Mesothelial cell of epicardium (in vitro differentiated cells): ENCODE measurements at regions not wholly inside any gene's neighbourhood (a gene's known extent, or its start where the extent isn't known, plus 50 kb on each side); places are given as distances from the start of the nearest gene placed in this dataset.
"Not testable (repeated sequence)": the region's sequence is repeated elsewhere in the genome, so short reads cannot be mapped to it uniquely, and the experiment has no call there.

Experiments used
- DNase-seq, 2 experiments: peaks; one replicate each; pipeline ENCODE4 v3.0.0; 2021; ENCODE audit warnings: low spot score in 2 of 2; ENCODE audit not compliant: unreplicated experiment in 2 of 2
- H3K27ac Mint-ChIP-seq: 2 replicates; pipeline ENCODE4 v1.8.0; 2021; ENCODE audit warnings: mixed read lengths
- H3K27me3 Mint-ChIP-seq: 2 replicates; pipeline ENCODE4 v1.8.0; 2021; ENCODE audit warnings: low read depth, mixed read lengths
- H3K36me3 Mint-ChIP-seq: 2 replicates; pipeline ENCODE4 v1.8.0; 2021; ENCODE audit warnings: mixed read lengths
- H3K4me1 Mint-ChIP-seq: 2 replicates; pipeline ENCODE4 v1.8.0; 2021; ENCODE audit warnings: mixed read lengths
- H3K4me3 Mint-ChIP-seq: 2 replicates; pipeline ENCODE4 v1.8.0; 2021; ENCODE audit warnings: mild to moderate bottlenecking, moderate library complexity, mixed read lengths
- H3K9me3 Mint-ChIP-seq: 2 replicates; pipeline ENCODE4 v1.8.0; 2021; ENCODE audit warnings: mixed read lengths
- CTCF ChIP-seq: fragments of 200-600 bp; sonication (generic); IDR thresholded peaks from one replicate; pipeline ENCODE4 v1.5.0; 2021; ENCODE audit warnings: antibody characterized with exemption; ENCODE audit not compliant: unreplicated experiment

GRCh38 chr4:137909529-137910309 is 332.4 kb downstream of the SLC7A11 start:
- DNase-seq, result peak; percentile 50 to 69
- H3K4me3 Mint-ChIP-seq, result no peak overlapping the region
- no peak for TF ChIP-seq CTCF
- peak overlapping the region; percentile 92 for H3K27ac Mint-ChIP-seq
- H3K36me3 Mint-ChIP-seq, result no peaks in the 10 kb centered on the region
- H3K9me3 Mint-ChIP-seq, result peaks cover 6% of the 10 kb centered on the region
- peaks cover 23% of the 10 kb centered on the region for H3K4me1 Mint-ChIP-seq
- no peaks in the 10 kb centered on the region for H3K27me3 Mint-ChIP-seq

GRCh38 chr4:137905930-137906329 is 336.2 kb downstream of the SLC7A11 start:
- H3K9me3 Mint-ChIP-seq, result no peaks in the 10 kb centered on the region
- peaks cover 22% of the 10 kb centered on the region for H3K4me1 Mint-ChIP-seq
- H3K36me3 Mint-ChIP-seq, result no peaks in the 10 kb centered on the region
- H3K4me3 Mint-ChIP-seq, result no peak overlapping the region
- H3K27ac Mint-ChIP-seq, result no peak overlapping the region
- TF ChIP-seq CTCF, result no peak
- H3K27me3 Mint-ChIP-seq, result no peaks in the 10 kb centered on the region
- no peak for DNase-seq

GRCh38 chr4:137901114-137901513 is 341.0 kb downstream of the SLC7A11 start:
- Mint-ChIP-seq H3K27ac (no peak overlapping the region), H3K4me3 (no peak overlapping the region), H3K9me3 (no peaks in the 10 kb centered on the region), H3K36me3 (no peaks in the 10 kb centered on the region), H3K4me1 (peaks cover 3% of the 10 kb centered on the region), H3K27me3 (no peaks in the 10 kb centered on the region)
- DNase-seq, result no peak
- TF ChIP-seq CTCF, result no peak

GRCh38 chr4:137896221-137896737 is 345.9 kb downstream of the SLC7A11 start:
- peaks cover 8% of the 10 kb centered on the region for H3K4me1 Mint-ChIP-seq
- H3K4me3 Mint-ChIP-seq, result no peak overlapping the region
- no peaks in the 10 kb centered on the region for H3K36me3 Mint-ChIP-seq
- DNase-seq, result no peak
- no peaks in the 10 kb centered on the region for H3K27me3 Mint-ChIP-seq
- TF ChIP-seq CTCF, result no peak
- H3K9me3 Mint-ChIP-seq, result peaks cover 17% of the 10 kb centered on the region
- no peak overlapping the region for H3K27ac Mint-ChIP-seq

GRCh38 chr4:137895515-137895914 is 346.6 kb downstream of the SLC7A11 start:
- not testable (repeated sequence) for H3K4me3 Mint-ChIP-seq, H3K4me1 Mint-ChIP-seq, H3K27ac Mint-ChIP-seq, H3K36me3 Mint-ChIP-seq, DNase-seq, H3K27me3 Mint-ChIP-seq
- H3K9me3 Mint-ChIP-seq, result peaks cover 22% of the 10 kb centered on the region

GRCh38 chr4:137892134-137892533 is 350.0 kb downstream of the SLC7A11 start:
- TF ChIP-seq CTCF, result no peak
- peaks cover 27% of the 10 kb centered on the region for H3K9me3 Mint-ChIP-seq
- no peak for DNase-seq
- H3K27me3 Mint-ChIP-seq, result no peaks in the 10 kb centered on the region
- H3K4me1 Mint-ChIP-seq, result peaks cover 8% of the 10 kb centered on the region
- no peaks in the 10 kb centered on the region for H3K36me3 Mint-ChIP-seq
- H3K4me3 Mint-ChIP-seq, result no peak overlapping the region
- no peak overlapping the region for H3K27ac Mint-ChIP-seq
